ENCODE measurements at regions not wholly inside any gene's neighbourhood (a gene's known extent, or its start where the extent isn't known, plus 50 kb on each side); places are given as distances from the start of the nearest gene placed in this dataset.

DNA sequence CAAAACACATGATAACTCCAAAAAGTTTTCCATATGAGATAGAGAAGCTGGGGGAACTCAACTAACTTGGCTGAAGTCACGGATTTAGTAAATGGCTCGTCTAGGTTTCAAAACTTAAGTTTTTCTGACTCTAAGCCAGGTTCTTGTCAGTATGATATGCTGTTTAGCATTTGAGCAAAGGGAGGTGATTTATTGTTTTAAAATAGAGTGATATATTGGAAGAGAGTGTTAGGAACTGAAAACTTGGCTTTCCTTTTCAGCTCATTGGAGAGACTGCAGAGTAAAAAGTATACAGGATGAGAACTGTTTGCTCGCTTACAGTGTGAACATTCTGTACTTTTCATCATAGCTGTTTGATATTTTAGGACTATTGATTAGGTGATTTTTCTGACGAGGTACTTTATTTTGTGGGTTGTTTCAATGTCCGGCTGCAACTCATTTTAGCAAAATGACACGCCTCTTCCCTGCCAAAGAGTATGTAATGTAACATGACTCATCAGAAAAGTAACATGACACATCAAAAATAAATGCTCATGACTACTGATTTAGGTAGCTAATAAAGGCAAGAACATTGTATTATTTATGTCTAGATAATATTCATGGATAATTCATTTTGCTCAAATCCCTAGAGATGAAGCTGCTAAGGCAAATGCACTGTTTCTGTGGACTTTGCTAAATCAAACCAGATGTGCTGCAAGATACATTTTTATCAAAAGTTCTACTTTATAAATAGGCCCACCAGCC is 355.1 kb downstream of the GPATCH2 start:
- ATAC-seq = peak; percentile 73

DNA sequence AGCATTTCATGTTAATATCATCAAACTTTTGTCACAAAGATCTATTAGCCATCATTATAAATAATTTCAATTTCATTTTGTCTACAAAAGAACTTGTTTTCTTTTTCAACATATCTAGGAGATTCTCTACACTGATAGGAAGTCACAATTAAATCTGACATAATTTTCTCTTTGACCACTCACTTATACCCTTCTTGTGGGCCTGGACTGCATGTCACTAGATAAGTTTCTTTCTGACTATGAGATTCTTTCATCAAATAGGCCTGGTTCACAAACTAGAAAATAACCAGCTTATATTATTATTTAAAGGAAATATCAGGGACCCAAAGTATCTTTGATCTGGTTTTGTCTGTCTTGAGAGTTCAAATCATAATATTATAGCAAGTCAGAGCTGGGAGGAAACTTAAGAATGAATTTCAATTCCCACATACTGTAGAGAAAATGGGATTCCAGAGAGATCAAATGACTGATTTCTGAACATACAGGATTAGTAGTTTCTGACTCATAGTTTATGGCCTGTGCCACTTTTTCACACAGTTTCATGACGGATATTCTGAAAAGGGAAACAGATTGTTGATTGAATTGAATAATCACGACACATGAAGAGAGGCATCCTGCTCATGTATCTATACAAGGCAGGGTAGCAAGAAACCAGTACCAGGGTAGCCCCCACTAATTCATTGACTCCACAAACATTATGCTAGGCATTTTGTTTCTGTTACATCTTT is 355.8 kb downstream of the GPATCH2 start:
- ATAC-seq = peak; percentile 74
- no peak for TF ChIP-seq SNAI2 (CRISPR knock-in tag; IDR thresholded peaks at IDR 0.05)
- peak; percentile 78 for TF ChIP-seq ZC3H10 (CRISPR knock-in tag; IDR thresholded peaks at IDR 0.05)
- TF ChIP-seq ISL1 (CRISPR knock-in tag; IDR thresholded peaks at IDR 0.05) = no peak
- TF ChIP-seq, protein P1, sequence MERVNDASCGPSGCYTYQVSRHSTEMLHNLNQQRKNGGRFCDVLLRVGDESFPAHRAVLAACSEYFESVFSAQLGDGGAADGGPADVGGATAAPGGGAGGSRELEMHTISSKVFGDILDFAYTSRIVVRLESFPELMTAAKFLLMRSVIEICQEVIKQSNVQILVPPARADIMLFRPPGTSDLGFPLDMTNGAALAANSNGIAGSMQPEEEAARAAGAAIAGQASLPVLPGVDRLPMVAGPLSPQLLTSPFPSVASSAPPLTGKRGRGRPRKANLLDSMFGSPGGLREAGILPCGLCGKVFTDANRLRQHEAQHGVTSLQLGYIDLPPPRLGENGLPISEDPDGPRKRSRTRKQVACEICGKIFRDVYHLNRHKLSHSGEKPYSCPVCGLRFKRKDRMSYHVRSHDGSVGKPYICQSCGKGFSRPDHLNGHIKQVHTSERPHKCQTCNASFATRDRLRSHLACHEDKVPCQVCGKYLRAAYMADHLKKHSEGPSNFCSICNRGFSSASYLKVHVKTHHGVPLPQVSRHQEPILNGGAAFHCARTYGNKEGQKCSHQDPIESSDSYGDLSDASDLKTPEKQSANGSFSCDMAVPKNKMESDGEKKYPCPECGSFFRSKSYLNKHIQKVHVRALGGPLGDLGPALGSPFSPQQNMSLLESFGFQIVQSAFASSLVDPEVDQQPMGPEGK (CRISPR knock-in tag; IDR thresholded peaks at IDR 0.05; ENCODE audit: borderline replicate concordance) = no peak; the same call in 1 of the 2 replicates
- TF ChIP-seq ARNTL (CRISPR knock-in tag; IDR thresholded peaks at IDR 0.05; ENCODE audit: borderline replicate concordance, low read depth) = no peak
- TF ChIP-seq ZNF565 (CRISPR knock-in tag; conservative IDR thresholded peaks at IDR 0.05; ENCODE audit: low read depth) = no peak
- no peak for TF ChIP-seq TCF4 (CRISPR knock-in tag; IDR thresholded peaks at IDR 0.05; ENCODE audit: borderline replicate concordance)
- TF ChIP-seq ZNF70 (CRISPR knock-in tag; IDR thresholded peaks at IDR 0.05) = no peak
- TF ChIP-seq, protein P2, sequence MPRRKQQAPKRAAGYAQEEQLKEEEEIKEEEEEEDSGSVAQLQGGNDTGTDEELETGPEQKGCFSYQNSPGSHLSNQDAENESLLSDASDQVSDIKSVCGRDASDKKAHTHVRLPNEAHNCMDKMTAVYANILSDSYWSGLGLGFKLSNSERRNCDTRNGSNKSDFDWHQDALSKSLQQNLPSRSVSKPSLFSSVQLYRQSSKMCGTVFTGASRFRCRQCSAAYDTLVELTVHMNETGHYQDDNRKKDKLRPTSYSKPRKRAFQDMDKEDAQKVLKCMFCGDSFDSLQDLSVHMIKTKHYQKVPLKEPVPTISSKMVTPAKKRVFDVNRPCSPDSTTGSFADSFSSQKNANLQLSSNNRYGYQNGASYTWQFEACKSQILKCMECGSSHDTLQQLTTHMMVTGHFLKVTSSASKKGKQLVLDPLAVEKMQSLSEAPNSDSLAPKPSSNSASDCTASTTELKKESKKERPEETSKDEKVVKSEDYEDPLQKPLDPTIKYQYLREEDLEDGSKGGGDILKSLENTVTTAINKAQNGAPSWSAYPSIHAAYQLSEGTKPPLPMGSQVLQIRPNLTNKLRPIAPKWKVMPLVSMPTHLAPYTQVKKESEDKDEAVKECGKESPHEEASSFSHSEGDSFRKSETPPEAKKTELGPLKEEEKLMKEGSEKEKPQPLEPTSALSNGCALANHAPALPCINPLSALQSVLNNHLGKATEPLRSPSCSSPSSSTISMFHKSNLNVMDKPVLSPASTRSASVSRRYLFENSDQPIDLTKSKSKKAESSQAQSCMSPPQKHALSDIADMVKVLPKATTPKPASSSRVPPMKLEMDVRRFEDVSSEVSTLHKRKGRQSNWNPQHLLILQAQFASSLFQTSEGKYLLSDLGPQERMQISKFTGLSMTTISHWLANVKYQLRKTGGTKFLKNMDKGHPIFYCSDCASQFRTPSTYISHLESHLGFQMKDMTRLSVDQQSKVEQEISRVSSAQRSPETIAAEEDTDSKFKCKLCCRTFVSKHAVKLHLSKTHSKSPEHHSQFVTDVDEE (CRISPR knock-in tag; IDR thresholded peaks at IDR 0.05) = no peak
- TF ChIP-seq, protein P3, sequence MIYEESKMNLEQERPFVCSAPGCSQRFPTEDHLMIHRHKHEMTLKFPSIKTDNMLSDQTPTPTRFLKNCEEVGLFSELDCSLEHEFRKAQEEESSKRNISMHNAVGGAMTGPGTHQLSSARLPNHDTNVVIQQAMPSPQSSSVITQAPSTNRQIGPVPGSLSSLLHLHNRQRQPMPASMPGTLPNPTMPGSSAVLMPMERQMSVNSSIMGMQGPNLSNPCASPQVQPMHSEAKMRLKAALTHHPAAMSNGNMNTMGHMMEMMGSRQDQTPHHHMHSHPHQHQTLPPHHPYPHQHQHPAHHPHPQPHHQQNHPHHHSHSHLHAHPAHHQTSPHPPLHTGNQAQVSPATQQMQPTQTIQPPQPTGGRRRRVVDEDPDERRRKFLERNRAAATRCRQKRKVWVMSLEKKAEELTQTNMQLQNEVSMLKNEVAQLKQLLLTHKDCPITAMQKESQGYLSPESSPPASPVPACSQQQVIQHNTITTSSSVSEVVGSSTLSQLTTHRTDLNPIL (CRISPR knock-in tag; IDR thresholded peaks at IDR 0.05; ENCODE audit: low read depth) = no peak
- no peak for TF ChIP-seq ZNF8 (CRISPR knock-in tag; IDR thresholded peaks at IDR 0.05)
- TF ChIP-seq ZFP3 (CRISPR knock-in tag; IDR thresholded peaks at IDR 0.05) = no peak

More for the DNA sequence above, 355.1 kb downstream of the GPATCH2 start:
- TF ChIP-seq ESRRG (CRISPR knock-in tag; IDR thresholded peaks at IDR 0.05) (no peak), OSR1 (CRISPR knock-in tag; IDR thresholded peaks at IDR 0.05) (no peak), BACH2 (CRISPR knock-in tag; IDR thresholded peaks at IDR 0.05; ENCODE audit: borderline replicate concordance) (peak; percentile 75; the same call in 1 of the 2 replicates), GLIS3 (CRISPR knock-in tag; IDR thresholded peaks at IDR 0.05) (no peak), ZNF70 (CRISPR knock-in tag; IDR thresholded peaks at IDR 0.05) (no peak), ISL1 (CRISPR knock-in tag; IDR thresholded peaks at IDR 0.05) (no peak), ZC3H10 (CRISPR knock-in tag; IDR thresholded peaks at IDR 0.05) (peak; percentile 94), SNAI2 (CRISPR knock-in tag; IDR thresholded peaks at IDR 0.05) (no peak), TOX (CRISPR knock-in tag; IDR thresholded peaks at IDR 0.05; ENCODE audit: borderline replicate concordance) (peak; percentile 94), CSDC2 (CRISPR knock-in tag; IDR thresholded peaks at IDR 0.05) (no peak), ARNTL (CRISPR knock-in tag; IDR thresholded peaks at IDR 0.05; ENCODE audit: borderline replicate concordance, low read depth) (no peak), PPARA (CRISPR knock-in tag; IDR thresholded peaks at IDR 0.05; ENCODE audit: borderline replicate concordance) (no peak), ZFP3 (CRISPR knock-in tag; IDR thresholded peaks at IDR 0.05) (no peak), ZNF565 (CRISPR knock-in tag; conservative IDR thresholded peaks at IDR 0.05; ENCODE audit: low read depth) (no peak), RARB (CRISPR knock-in tag; IDR thresholded peaks at IDR 0.05) (peak; percentile 92; the same call in 1 of the 2 replicates)
- TF ChIP-seq, protein P4, sequence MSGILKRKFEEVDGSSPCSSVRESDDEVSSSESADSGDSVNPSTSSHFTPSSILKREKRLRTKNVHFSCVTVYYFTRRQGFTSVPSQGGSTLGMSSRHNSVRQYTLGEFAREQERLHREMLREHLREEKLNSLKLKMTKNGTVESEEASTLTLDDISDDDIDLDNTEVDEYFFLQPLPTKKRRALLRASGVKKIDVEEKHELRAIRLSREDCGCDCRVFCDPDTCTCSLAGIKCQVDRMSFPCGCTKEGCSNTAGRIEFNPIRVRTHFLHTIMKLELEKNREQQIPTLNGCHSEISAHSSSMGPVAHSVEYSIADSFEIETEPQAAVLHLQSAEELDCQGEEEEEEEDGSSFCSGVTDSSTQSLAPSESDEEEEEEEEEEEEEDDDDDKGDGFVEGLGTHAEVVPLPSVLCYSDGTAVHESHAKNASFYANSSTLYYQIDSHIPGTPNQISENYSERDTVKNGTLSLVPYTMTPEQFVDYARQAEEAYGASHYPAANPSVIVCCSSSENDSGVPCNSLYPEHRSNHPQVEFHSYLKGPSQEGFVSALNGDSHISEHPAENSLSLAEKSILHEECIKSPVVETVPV (CRISPR knock-in tag; IDR thresholded peaks at IDR 0.05) = no peak
- TF ChIP-seq, protein P2 (CRISPR knock-in tag; IDR thresholded peaks at IDR 0.05) = no peak
- TF ChIP-seq, protein P1 (CRISPR knock-in tag; IDR thresholded peaks at IDR 0.05; ENCODE audit: borderline replicate concordance) = no peak
- TF ChIP-seq, protein P5, sequence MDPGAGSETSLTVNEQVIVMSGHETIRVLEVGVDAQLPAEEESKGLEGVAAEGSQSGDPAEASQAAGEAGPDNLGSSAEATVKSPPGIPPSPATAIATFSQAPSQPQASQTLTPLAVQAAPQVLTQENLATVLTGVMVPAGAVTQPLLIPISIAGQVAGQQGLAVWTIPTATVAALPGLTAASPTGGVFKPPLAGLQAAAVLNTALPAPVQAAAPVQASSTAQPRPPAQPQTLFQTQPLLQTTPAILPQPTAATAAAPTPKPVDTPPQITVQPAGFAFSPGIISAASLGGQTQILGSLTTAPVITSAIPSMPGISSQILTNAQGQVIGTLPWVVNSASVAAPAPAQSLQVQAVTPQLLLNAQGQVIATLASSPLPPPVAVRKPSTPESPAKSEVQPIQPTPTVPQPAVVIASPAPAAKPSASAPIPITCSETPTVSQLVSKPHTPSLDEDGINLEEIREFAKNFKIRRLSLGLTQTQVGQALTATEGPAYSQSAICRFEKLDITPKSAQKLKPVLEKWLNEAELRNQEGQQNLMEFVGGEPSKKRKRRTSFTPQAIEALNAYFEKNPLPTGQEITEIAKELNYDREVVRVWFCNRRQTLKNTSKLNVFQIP (CRISPR knock-in tag; IDR thresholded peaks at IDR 0.05; ENCODE audit: borderline replicate concordance, low read depth) = peak; percentile 88; the same call in 1 of the 2 replicates

Measured in SK-N-SH treated with all-trans-retinoic acid at 6 μM for 48 hours (cell line).